NT2/D1 (cell line): ENCODE measurements at regions not wholly inside any gene's neighbourhood (a gene's known extent, or its start where the extent isn't known, plus 50 kb on each side); places are given as distances from the start of the nearest gene placed in this dataset.

Experiments
- DNase-seq: peaks from one replicate; pipeline ENCODE4 v3.0.0-alpha.2; 2011; ENCODE audit warnings: low read depth, low spot score
- H3K27me3 ChIP-seq: 2 replicates; pipeline ENCODE4 v1.6.0; 2011; ENCODE audit warnings: mild to moderate bottlenecking; ENCODE audit not compliant: insufficient read length, insufficient read depth
- H3K36me3 ChIP-seq: 2 replicates; pipeline ENCODE4 v1.6.1; 2011; ENCODE audit warnings: mild to moderate bottlenecking, low read length, mixed read lengths; ENCODE audit not compliant: insufficient read depth, insufficient read length
- H3K4me1 ChIP-seq: 2 replicates; pipeline ENCODE4 v1.5.1; 2011; ENCODE audit not compliant: insufficient read depth, insufficient read length
- H3K4me3 ChIP-seq: 2 replicates; pipeline ENCODE4 v1.5.1; 2011; ENCODE audit warnings: low read depth; ENCODE audit not compliant: insufficient read length
- H3K9ac ChIP-seq: 2 replicates; pipeline ENCODE4 v1.6.0; 2011; ENCODE audit warnings: low read depth; ENCODE audit not compliant: insufficient read length
- H3K9me3 ChIP-seq: 2 replicates; pipeline ENCODE4 v1.5.1; 2011; ENCODE audit warnings: mild to moderate bottlenecking, low read length; ENCODE audit not compliant: insufficient read depth
- SUZ12 ChIP-seq: IDR thresholded peaks from 2 replicates; pipeline ENCODE4 v1.6.1; 2011; ENCODE audit not compliant: insufficient read length, insufficient read depth; ENCODE audit errors: extremely low read depth
- YY1 ChIP-seq: IDR thresholded peaks from 2 replicates; pipeline ENCODE4 v1.6.1; 2011; ENCODE audit not compliant: insufficient read length, insufficient read depth
- ZNF274 ChIP-seq: IDR thresholded peaks from 2 replicates; pipeline ENCODE4 v1.6.1; 2011; ENCODE audit warnings: mild to moderate bottlenecking, low read depth, low read length

GRCh38 chr12:42766754-42767153 is 177.2 kb upstream of the PRICKLE1 start:
- no peak for TF ChIP-seq ZNF274
- TF ChIP-seq SUZ12: no peak
- Histone ChIP-seq H3K36me3 (no peaks in the 10 kb centered on the region), H3K4me1 (no peaks in the 10 kb centered on the region)

DNA sequence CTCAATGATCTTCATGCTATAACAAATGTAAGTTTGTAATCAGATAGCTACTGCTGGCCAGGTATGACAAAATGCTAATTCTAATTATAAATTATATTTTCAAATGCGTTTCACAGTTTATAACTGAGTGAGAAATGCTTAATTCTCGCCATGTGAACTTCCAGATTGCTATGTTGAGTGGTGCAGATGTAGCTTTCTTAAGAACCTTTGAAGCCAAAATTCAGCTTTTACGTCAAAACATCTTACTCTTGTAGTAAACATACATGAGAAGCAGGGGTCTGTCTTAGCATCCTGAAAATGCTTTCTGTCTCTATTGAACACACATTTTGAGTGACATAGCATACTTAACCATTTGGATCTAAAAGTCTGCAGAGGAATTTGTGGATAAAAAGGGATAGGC is 176.5 kb upstream of the PRICKLE1 start:
- H3K4me3 ChIP-seq: no peak overlapping the region
- no peaks in the 10 kb centered on the region for H3K36me3 ChIP-seq
- no peak overlapping the region for H3K9ac ChIP-seq

More at GRCh38 chr12:42766754-42767153, 177.2 kb upstream of the PRICKLE1 start:
- H3K27me3 ChIP-seq: no peaks in the 10 kb centered on the region
- no peak for DNase-seq
- H3K9ac ChIP-seq: no peak overlapping the region
- peaks cover 7% of the 10 kb centered on the region for H3K9me3 ChIP-seq
- H3K4me3 ChIP-seq: no peak overlapping the region

GRCh38 chr12:42763682-42764081 is 174.1 kb upstream of the PRICKLE1 start:
- H3K36me3 ChIP-seq: no peaks in the 10 kb centered on the region
- TF ChIP-seq YY1 (no peak), SUZ12 (no peak)
- H3K4me3 ChIP-seq: no peak overlapping the region

More for the DNA sequence above, 176.5 kb upstream of the PRICKLE1 start:
- H3K27me3 ChIP-seq: no peaks in the 10 kb centered on the region
- H3K9me3 ChIP-seq: 0 out of 2 replicates have a peak, but pooled peaks cover 2% of the 10 kb centered on the region
- no peaks in the 10 kb centered on the region for H3K4me1 ChIP-seq
- no peak for DNase-seq
- no peak for TF ChIP-seq ZNF274
- TF ChIP-seq YY1: no peak
- TF ChIP-seq SUZ12: no peak

DNA sequence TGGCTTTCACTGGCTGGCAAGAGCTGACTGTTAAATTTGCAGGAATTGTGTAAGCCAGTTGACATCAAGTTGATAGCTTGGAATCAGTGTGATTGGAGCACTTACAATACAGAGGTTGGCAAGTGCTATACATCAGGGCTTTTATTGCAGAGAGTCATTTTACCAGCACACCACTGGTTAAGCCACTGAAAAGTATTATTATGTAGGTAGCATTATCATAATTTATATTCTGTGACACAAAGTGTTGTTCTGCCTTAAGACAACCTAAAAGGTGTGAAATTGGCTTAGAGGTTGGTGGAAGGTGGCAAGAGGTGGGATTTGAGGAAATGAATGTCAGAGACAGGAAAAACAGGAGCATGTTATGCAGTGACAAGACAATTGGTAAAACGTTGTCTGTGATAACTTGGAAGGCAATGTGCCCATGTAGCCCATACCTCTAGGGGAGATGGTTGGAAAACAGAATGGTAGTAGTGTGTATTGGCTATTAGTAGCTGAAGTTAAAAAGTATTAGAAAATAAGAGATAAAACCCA is 172.9 kb upstream of the PRICKLE1 start:
- Histone ChIP-seq H3K9me3 (no peaks in the 10 kb centered on the region), H3K4me1 (peaks cover 2% of the 10 kb centered on the region), H3K27me3 (no peaks in the 10 kb centered on the region), H3K4me3 (no peak overlapping the region), H3K36me3 (no peaks in the 10 kb centered on the region), H3K9ac (no peak overlapping the region)
- no peak for DNase-seq
- TF ChIP-seq YY1 (no peak), ZNF274 (no peak), SUZ12 (no peak)

More at GRCh38 chr12:42763682-42764081, 174.1 kb upstream of the PRICKLE1 start:
- H3K9ac ChIP-seq: no peak overlapping the region
- peaks cover 2% of the 10 kb centered on the region for H3K4me1 ChIP-seq
- no peaks in the 10 kb centered on the region for H3K9me3 ChIP-seq
- H3K27me3 ChIP-seq: no peaks in the 10 kb centered on the region
- DNase-seq: no peak

DNA sequence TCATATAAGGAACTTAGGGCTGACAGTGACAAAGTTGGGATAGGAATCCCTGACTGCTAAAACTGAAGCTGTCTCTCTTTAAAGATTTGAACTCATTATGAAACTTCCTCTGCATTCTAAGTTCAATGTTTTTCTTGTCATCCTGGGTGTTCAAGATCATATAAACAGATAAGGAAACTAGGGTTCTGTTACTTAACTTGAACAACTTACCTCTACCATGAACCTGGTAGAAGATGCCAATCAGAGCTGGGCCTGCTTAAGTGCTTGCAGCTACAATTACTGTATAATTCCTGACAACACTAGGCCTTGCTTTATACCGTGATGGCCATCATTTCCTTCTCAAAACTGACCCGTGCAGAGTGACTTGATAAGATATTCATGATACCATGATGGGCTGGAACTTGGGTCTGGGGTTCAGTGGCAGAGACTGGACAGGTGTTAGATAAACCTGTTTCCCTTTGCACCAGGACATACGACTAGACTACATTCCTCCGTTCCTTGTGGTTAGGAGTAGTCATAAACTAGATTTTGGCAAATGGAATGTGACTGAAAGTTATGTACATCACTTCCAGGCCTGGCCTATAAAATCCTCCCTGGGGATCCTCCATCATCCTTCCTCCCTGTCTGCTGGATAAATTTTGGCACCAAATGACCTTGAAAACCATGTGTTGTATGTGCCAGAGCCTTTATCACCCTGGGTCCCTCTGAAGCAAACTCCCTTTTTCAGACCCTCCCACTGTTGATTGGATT is 172.2 kb upstream of the PRICKLE1 start:
- Histone ChIP-seq H3K27me3 (no peaks in the 10 kb centered on the region), H3K36me3 (no peaks in the 10 kb centered on the region), H3K4me3 (no peak overlapping the region), H3K9ac (no peak overlapping the region), H3K9me3 (no peaks in the 10 kb centered on the region), H3K4me1 (peaks cover 2% of the 10 kb centered on the region)
- no peak for TF ChIP-seq YY1
- TF ChIP-seq SUZ12: no peak
- TF ChIP-seq ZNF274: no peak
- no peak for DNase-seq

- Histone ChIP-seq H3K36me3 (no peaks in the 10 kb centered on the region), H3K4me1 (peaks cover 2% of the 10 kb centered on the region), H3K27me3 (no peaks in the 10 kb centered on the region), H3K9ac (no peak overlapping the region), H3K4me3 (no peak overlapping the region), H3K9me3 (no peaks in the 10 kb centered on the region)
- no peak for DNase-seq
- TF ChIP-seq SUZ12 (no peak), ZNF274 (no peak), YY1 (no peak)
Measured at GRCh38 chr12:42761086-42761485, 171.5 kb upstream of the PRICKLE1 start.

DNA sequence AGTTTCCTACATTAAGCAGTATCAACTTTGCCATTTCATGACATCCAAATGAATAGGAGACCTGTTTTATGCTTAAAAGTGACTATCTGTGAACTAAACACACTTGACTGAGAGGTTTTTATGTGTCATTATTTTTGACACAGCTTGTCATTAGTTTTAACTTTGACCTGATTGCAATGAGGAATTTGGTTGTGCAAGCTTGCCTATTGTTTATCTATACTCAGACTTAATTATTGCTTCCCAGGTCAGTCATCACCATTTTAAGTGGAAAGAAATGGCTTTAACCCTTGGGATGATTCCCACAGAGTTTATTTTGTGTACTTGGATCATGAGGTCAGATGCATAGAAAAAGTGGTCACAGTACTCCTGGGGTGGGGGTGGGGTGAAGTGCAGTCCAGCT is 171.0 kb upstream of the PRICKLE1 start:
- Histone ChIP-seq H3K36me3 (no peaks in the 10 kb centered on the region), H3K4me1 (peaks cover 2% of the 10 kb centered on the region), H3K27me3 (no peaks in the 10 kb centered on the region), H3K9me3 (0 out of 2 replicates have a peak, but pooled peaks cover 5% of the 10 kb centered on the region), H3K4me3 (no peak overlapping the region), H3K9ac (no peak overlapping the region)
- DNase-seq: no peak
- no peak for TF ChIP-seq ZNF274
- TF ChIP-seq SUZ12: no peak
- TF ChIP-seq YY1: no peak
